Spleen (tissue), 7 donors: ENCODE measurements at regions not wholly inside any gene's neighbourhood (a gene's known extent, or its start where the extent isn't known, plus 50 kb on each side); places are given as distances from the start of the nearest gene placed in this dataset.

Experiments
- POLR2A ChIP-seq, 3 donors: fragments of 450-650 bp; IDR thresholded peaks; one replicate each; pipeline ENCODE4 v1.5.1; 2017; ENCODE audit warnings: antibody characterized with exemption in 3 of 3, mild to moderate bottlenecking in 1 of 3
- TF ChIP-seq, protein P1 (sequence below), 11 experiments: fragments of 200-600 bp in 7 of 11; fragments of 450-650 bp in 4 of 11; sonication (generic) in 4 of 11; IDR thresholded peaks in 8 of 11; conservative IDR thresholded peaks in 3 of 11; 1 replicate in 7 of 11; 2 replicates in 4 of 11; pipeline versions ENCODE4 v1.4.0 to v1.8.0; 2016 to 2021; ENCODE audit warnings: antibody characterized with exemption in 11 of 11, inconsistent platforms in 4 of 11, mild to moderate bottlenecking in 1 of 11
- donor health status: DM: no; HTN: no; CAD: no; lungs with moderate emphysema.
- donor health status: DM: no; HTN: no; CAD: no.
- donor health status: DM: no; HTN: no; CAD: no.

DNA sequence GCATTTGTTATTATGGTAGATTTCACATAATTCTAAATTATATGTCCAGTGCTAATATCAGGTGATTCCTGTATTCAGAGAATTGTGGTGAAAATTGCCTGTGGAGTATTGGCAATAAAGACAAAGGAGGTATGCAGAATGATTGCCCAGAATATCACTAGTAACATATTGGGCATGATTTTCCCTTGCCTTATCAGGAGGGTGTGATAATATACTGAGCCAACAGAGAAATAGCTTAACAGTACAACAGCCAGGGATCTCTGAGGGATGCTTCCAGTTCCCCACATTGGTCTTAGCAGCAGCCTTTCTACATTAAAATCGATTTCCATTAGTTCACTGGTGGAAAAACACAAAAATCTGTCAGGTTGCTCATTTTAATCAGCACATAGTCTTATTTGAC, 122.9 kb upstream of the COL3A1 start:
- TF ChIP-seq, protein P1, sequence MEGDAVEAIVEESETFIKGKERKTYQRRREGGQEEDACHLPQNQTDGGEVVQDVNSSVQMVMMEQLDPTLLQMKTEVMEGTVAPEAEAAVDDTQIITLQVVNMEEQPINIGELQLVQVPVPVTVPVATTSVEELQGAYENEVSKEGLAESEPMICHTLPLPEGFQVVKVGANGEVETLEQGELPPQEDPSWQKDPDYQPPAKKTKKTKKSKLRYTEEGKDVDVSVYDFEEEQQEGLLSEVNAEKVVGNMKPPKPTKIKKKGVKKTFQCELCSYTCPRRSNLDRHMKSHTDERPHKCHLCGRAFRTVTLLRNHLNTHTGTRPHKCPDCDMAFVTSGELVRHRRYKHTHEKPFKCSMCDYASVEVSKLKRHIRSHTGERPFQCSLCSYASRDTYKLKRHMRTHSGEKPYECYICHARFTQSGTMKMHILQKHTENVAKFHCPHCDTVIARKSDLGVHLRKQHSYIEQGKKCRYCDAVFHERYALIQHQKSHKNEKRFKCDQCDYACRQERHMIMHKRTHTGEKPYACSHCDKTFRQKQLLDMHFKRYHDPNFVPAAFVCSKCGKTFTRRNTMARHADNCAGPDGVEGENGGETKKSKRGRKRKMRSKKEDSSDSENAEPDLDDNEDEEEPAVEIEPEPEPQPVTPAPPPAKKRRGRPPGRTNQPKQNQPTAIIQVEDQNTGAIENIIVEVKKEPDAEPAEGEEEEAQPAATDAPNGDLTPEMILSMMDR (IDR thresholded peaks at IDR 0.05 in 8 of 11, conservative IDR thresholded peaks at IDR 0.05 in 3 of 11), result no peak
- TF ChIP-seq POLR2A (IDR thresholded peaks at IDR 0.05), result no peak
